Endothelial cell of umbilical vein (primary cell): ENCODE measurements at regions not wholly inside any gene's neighbourhood (a gene's known extent, or its start where the extent isn't known, plus 50 kb on each side); places are given as distances from the start of the nearest gene placed in this dataset.

Experiments
- BruUV-seq: library from RNA; stranded (reverse); fragments of 400-500 nt; replicated peaks from 2 replicates; lab custom pipeline; 2021; lab: Mats Ljungman, UMichigan
- CTCF ChIA-PET: fragments of 300-600, 350-600 bp; sonication (Branson Sonifier 250); formaldehyde crosslinking; loops from one replicate; lab custom pipeline; 2021; ENCODE audit warnings: antibody characterized with exemption, inconsistent platforms; lab: Charles Lee
- POLR2A ChIA-PET: fragments of 300-600, 350-600 bp; sonication (Branson Sonifier 250); formaldehyde crosslinking; loops from one replicate; lab custom pipeline; 2021; ENCODE audit warnings: antibody characterized with exemption, inconsistent platforms; lab: Charles Lee
- DNase-seq: peaks from one replicate; pipeline ENCODE4 v3.0.0-alpha.2; 2011; ENCODE audit warnings: low read depth, low spot score
- FAIRE-seq: peaks from 2 replicates; lab custom pipeline; 2011; peaks lifted over from hg19 to GRCh38; lab: Jason Lieb, UNC
- H2AFZ ChIP-seq: 2 replicates; pipeline ENCODE4 v1.6.0; 2012; ENCODE audit warnings: low read depth, low read length, control low read depth, inconsistent platforms
- H3K27ac ChIP-seq: 2 replicates; pipeline ENCODE4 v1.5.1; 2011; ENCODE audit warnings: low read depth, mild to moderate bottlenecking, control low read depth, low read length, moderate library complexity; ENCODE audit not compliant: insufficient read depth
- H3K27me3 ChIP-seq, 2 experiments: 2 replicates each; pipeline versions ENCODE4 v1.6.0 to v1.6.1; 2011; ENCODE audit warnings: low read length in 2 of 2, mixed read lengths in 1 of 2; ENCODE audit not compliant: control insufficient read depth in 2 of 2, insufficient read depth in 2 of 2
- H3K36me3 ChIP-seq, 2 experiments: 2 replicates in 1 of 2; 3 replicates in 1 of 2; pipeline ENCODE4 v1.5.1; 2011; ENCODE audit warnings: low read length in 2 of 2, mild to moderate bottlenecking in 1 of 2, moderate library complexity in 1 of 2; ENCODE audit not compliant: control insufficient read depth in 2 of 2, insufficient read depth in 2 of 2; ENCODE audit errors: extremely low read depth in 1 of 2
- H3K4me1 ChIP-seq: 3 replicates; pipeline ENCODE4 v1.5.1; 2011; ENCODE audit warnings: mild to moderate bottlenecking, low read length; ENCODE audit not compliant: control insufficient read depth, insufficient read depth; ENCODE audit errors: extremely low read depth
- H3K4me2 ChIP-seq: 2 replicates; pipeline ENCODE4 v1.6.1; 2011; ENCODE audit warnings: low read length, control low read depth, mixed read lengths; ENCODE audit not compliant: insufficient read depth
- H3K4me3 ChIP-seq, 3 experiments: fragments of 200-600 bp in 1 of 3; sonication (generic), shearing (Covaris generic) in 1 of 3; replicated peaks in 1 of 3; 2 replicates each; pipeline ENCODE4 v1.5.1; 2011 to 2016; ENCODE audit warnings: control low read depth in 3 of 3, low read length in 3 of 3, mild to moderate bottlenecking in 2 of 3, inconsistent platforms in 1 of 3, low read depth in 1 of 3, moderate library complexity in 1 of 3; ENCODE audit not compliant: insufficient read depth in 1 of 3
- H3K79me2 ChIP-seq: 2 replicates; pipeline ENCODE4 v1.6.0; 2012; ENCODE audit warnings: low read length, inconsistent platforms; ENCODE audit not compliant: control insufficient read depth, insufficient read depth
- H3K9ac ChIP-seq: replicated peaks from 2 replicates; pipeline ENCODE3; 2011; ENCODE audit warnings: low read length, control low read depth; ENCODE audit not compliant: insufficient read depth; ENCODE audit errors: extremely low read depth
- H3K9me1 ChIP-seq: replicated peaks from 3 replicates; pipeline ENCODE4 v1.6.0; 2011; ENCODE audit warnings: mild to moderate bottlenecking, low read length; ENCODE audit not compliant: control insufficient read depth, insufficient read depth; ENCODE audit errors: extremely low read depth
- H3K9me3 ChIP-seq: replicated peaks from 2 replicates; pipeline ENCODE4 v1.5.1; 2012; ENCODE audit warnings: low read length, inconsistent platforms; ENCODE audit not compliant: control insufficient read depth, insufficient read depth
- H4K20me1 ChIP-seq: replicated peaks from 2 replicates; pipeline ENCODE3; 2011; ENCODE audit warnings: mild to moderate bottlenecking, low read length; ENCODE audit not compliant: control insufficient read depth, insufficient read depth; ENCODE audit errors: extremely low read depth
- EZH2 ChIP-seq: IDR thresholded peaks from 2 replicates; pipeline ENCODE4 v1.6.1; 2012; ENCODE audit warnings: borderline replicate concordance, low read depth, mild to moderate bottlenecking, moderate library complexity, low read length, inconsistent platforms; ENCODE audit not compliant: severe bottlenecking
- FOS ChIP-seq: IDR thresholded peaks from 2 replicates; pipeline ENCODE4 v1.6.1; 2011; ENCODE audit warnings: mild to moderate bottlenecking, low read length, moderate library complexity, borderline replicate concordance; ENCODE audit not compliant: insufficient read depth
- GATA2 ChIP-seq: IDR thresholded peaks from 2 replicates; pipeline ENCODE4 v1.7.0; 2011; ENCODE audit warnings: low read depth, mild to moderate bottlenecking, moderate library complexity, mixed read lengths, low read length; ENCODE audit not compliant: insufficient read length, insufficient read depth
- JUN ChIP-seq: IDR thresholded peaks from 2 replicates; pipeline ENCODE4 v1.6.1; 2011; ENCODE audit warnings: borderline replicate concordance, low read depth; ENCODE audit not compliant: insufficient read length, insufficient read depth
- MYC ChIP-seq: IDR thresholded peaks from one replicate; pipeline ENCODE4 v1.6.1; 2011; ENCODE audit warnings: mild to moderate bottlenecking, low read depth, low read length
- POLR2A ChIP-seq: IDR thresholded peaks from 2 replicates; pipeline ENCODE4 v1.6.1; 2012; ENCODE audit warnings: low read depth, mild to moderate bottlenecking, control low read depth, low read length
- POLR2AphosphoS5 ChIP-seq: IDR thresholded peaks from 2 replicates; pipeline ENCODE4 v1.6.1; 2012; ENCODE audit warnings: low read depth, mild to moderate bottlenecking, control low read depth, low read length, moderate library complexity; ENCODE audit not compliant: insufficient read depth
- dilution Hi-C: fragments of 300-500 bp; cut with MboI; formaldehyde crosslinking; loops from one replicate; pipeline ENCODE4 v1.15.0; 2019; ENCODE audit warnings: low sequenced_read_pairs; ENCODE audit not compliant: extremely low pct_ligation_motif_present
- intact Hi-C: fragments of 100-400 bp; cut with micrococcal nuclease; formaldehyde crosslinking; loops from one replicate; pipeline ENCODE4 v1.10.0; 2022
- TF ChIP-seq, protein P1 (sequence below), 2 donors: IDR thresholded peaks; 1 replicate in 1 of 2; 2 replicates in 1 of 2; pipeline ENCODE4 v1.5.1; 2011; ENCODE audit warnings: low read length in 2 of 2, mild to moderate bottlenecking in 2 of 2, moderate library complexity in 2 of 2, control low read depth in 1 of 2, inconsistent platforms in 1 of 2, low read depth in 1 of 2; ENCODE audit not compliant: insufficient read depth in 1 of 2; ENCODE audit errors: extremely low read depth in 1 of 2
- TF ChIP-seq, protein P2 (sequence below): IDR thresholded peaks from 2 replicates; pipeline ENCODE4 v1.6.1; 2011; ENCODE audit not compliant: insufficient read depth, insufficient read length

DNA sequence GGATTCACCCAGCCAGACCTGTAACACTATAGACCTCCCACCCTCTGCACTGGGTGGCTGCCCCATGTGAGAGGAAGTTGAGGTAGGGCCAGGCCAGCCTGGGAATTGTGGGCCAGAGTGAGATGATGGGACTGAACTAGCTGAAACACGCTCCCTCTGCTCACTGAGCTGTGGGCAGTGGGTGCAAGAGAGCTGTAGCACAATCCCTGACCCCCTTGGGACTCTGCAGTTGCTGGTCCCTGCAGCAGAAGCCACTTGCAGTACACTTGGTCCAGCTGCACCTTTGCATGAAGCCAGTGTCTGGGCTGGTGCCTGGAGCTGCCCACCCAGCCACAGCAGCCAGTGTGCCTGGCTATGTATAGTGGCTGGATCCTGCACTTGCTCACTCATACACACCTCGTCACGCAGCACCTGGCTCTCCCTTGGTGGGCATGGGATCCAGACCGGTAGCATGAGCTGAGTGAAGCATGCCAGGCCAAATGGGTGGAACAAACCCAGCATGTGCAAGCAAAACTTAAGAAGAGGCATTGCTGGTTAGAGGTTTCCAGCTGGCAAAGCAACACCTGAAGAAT, 805.7 kb upstream of the GBE1 start:
- no peak overlapping the region for H2AFZ ChIP-seq
- ChIA-PET CTCF (no interaction called here), POLR2A (no interaction called here)
- no peaks in the 10 kb centered on the region for H4K20me1 ChIP-seq
- BruUV-seq: no TSS peak
- H3K4me3 ChIP-seq: no peak overlapping the region
- H3K4me1 ChIP-seq: no peaks in the 10 kb centered on the region
- H3K27me3 ChIP-seq: no peaks in the 10 kb centered on the region
- H3K9me1 ChIP-seq: no peaks in the 10 kb centered on the region
- no peaks in the 10 kb centered on the region for H3K36me3 ChIP-seq
- no peak overlapping the region for H3K4me2 ChIP-seq
- no peaks in the 10 kb centered on the region for H3K79me2 ChIP-seq
- no peak overlapping the region for H3K9ac ChIP-seq
- H3K27ac ChIP-seq: no peak overlapping the region
- FAIRE-seq (no peak), DNase-seq (no peak)
- TF ChIP-seq FOS (no peak), MYC (no peak), JUN (no peak), GATA2 (no peak), POLR2AphosphoS5 (no peak), EZH2 (no peak), POLR2A (no peak)
- TF ChIP-seq, protein P1, sequence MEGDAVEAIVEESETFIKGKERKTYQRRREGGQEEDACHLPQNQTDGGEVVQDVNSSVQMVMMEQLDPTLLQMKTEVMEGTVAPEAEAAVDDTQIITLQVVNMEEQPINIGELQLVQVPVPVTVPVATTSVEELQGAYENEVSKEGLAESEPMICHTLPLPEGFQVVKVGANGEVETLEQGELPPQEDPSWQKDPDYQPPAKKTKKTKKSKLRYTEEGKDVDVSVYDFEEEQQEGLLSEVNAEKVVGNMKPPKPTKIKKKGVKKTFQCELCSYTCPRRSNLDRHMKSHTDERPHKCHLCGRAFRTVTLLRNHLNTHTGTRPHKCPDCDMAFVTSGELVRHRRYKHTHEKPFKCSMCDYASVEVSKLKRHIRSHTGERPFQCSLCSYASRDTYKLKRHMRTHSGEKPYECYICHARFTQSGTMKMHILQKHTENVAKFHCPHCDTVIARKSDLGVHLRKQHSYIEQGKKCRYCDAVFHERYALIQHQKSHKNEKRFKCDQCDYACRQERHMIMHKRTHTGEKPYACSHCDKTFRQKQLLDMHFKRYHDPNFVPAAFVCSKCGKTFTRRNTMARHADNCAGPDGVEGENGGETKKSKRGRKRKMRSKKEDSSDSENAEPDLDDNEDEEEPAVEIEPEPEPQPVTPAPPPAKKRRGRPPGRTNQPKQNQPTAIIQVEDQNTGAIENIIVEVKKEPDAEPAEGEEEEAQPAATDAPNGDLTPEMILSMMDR (IDR thresholded peaks at IDR 0.05; ENCODE audit: extremely low read depth in 1 of 2, insufficient read depth in 1 of 2, low read depth in 1 of 2, low read length in 2 of 2): no peak
- TF ChIP-seq, protein P2, sequence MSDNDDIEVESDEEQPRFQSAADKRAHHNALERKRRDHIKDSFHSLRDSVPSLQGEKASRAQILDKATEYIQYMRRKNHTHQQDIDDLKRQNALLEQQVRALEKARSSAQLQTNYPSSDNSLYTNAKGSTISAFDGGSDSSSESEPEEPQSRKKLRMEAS: no peak
- H3K9me3 ChIP-seq: peaks cover 4% of the 10 kb centered on the region
- intact Hi-C loops: no loop called here
- dilution Hi-C loops: no loop called here
